ENCODE measurements at regions not wholly inside any gene's neighbourhood (a gene's known extent, or its start where the extent isn't known, plus 50 kb on each side); places are given as distances from the start of the nearest gene placed in this dataset.

DNA sequence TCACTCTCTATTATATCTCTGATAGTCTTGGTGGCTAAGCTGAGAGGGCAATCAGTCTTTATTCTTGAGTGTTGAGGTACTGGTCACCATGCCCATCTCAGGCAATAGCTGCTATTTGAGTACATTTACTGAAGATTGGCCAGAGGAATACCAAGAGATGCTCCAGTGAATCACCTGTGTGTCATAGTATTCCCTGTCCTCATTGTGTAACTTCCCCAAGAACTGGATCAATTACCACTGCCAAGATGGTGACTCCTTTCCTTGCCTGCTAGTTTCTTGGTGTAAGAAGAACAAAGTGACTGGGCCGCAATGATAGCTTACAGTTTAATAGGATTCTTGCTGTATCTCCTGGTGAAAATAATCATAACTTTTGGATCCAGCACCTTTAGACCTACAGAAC lies 418.7 kb upstream of the KIF2A start:
- TF ChIP-seq, protein P1, sequence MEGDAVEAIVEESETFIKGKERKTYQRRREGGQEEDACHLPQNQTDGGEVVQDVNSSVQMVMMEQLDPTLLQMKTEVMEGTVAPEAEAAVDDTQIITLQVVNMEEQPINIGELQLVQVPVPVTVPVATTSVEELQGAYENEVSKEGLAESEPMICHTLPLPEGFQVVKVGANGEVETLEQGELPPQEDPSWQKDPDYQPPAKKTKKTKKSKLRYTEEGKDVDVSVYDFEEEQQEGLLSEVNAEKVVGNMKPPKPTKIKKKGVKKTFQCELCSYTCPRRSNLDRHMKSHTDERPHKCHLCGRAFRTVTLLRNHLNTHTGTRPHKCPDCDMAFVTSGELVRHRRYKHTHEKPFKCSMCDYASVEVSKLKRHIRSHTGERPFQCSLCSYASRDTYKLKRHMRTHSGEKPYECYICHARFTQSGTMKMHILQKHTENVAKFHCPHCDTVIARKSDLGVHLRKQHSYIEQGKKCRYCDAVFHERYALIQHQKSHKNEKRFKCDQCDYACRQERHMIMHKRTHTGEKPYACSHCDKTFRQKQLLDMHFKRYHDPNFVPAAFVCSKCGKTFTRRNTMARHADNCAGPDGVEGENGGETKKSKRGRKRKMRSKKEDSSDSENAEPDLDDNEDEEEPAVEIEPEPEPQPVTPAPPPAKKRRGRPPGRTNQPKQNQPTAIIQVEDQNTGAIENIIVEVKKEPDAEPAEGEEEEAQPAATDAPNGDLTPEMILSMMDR (IDR thresholded peaks at IDR 0.05; ENCODE audit: low read depth, low read length, missing control alignments), result no peak
- DNase-seq (ENCODE audit: low read depth), result no peak
- in situ Hi-C loops (cut with HindIII; ENCODE audit: low sequenced_read_pairs), result no loop called here
- no peak overlapping the region for H3K4me3 ChIP-seq (ENCODE audit: low read depth, low read length)

DNA sequence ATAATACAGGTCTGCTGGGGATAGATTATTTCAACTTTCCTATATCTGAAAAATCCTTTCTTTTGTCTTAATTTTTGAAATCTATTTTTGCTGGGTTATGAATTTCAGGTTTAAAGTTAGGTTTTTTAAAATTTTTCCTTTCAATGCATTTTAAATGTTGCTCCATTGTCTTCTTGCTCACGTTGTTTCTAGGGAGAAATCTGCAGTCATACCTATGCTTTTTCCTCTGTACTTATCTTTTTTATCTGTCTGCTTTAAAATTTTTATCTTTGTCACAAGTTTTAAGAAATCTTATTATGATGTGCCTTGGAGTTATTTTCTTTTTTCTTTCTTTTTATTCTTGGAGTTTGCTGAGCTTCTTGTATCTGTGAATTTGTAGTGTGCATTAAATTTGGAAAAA lies 412.0 kb upstream of the KIF2A start:
- in situ Hi-C loops (cut with HindIII; ENCODE audit: low sequenced_read_pairs), result no loop called here
- DNase-seq (ENCODE audit: low read depth), result no peak
- TF ChIP-seq, protein P1 (IDR thresholded peaks at IDR 0.05; ENCODE audit: low read depth, low read length, missing control alignments), result no peak

DNA sequence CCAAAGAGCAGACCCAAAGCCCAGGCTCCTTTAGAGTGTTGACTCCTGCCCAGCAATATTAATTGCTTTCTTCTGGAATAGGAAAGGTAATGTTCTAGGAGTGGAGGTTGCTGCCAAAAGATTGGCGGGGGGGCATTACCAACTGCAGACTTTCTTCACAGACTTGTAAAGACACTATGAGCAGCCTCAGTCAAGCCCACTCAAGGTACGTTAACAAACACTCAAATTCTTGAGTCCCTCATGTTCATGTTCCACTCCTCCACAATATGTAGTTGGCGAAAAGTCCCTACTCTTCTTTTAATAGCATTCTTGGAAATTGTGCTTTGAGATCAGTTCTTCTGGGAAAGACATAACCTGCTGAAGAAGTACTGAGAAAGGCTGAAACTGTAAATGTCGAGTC lies 409.2 kb upstream of the KIF2A start:
- no peak for DNase-seq (ENCODE audit: low read depth)
- TF ChIP-seq, protein P1 (IDR thresholded peaks at IDR 0.05; ENCODE audit: low read depth, low read length, missing control alignments), result no peak
- in situ Hi-C loops (cut with HindIII; ENCODE audit: low sequenced_read_pairs), result no loop called here
- no peak overlapping the region for H3K4me3 ChIP-seq (ENCODE audit: low read depth, low read length)

More for the DNA sequence above, 412.0 kb upstream of the KIF2A start:
- H3K4me3 ChIP-seq (ENCODE audit: low read depth, low read length), result no peak overlapping the region

DNA sequence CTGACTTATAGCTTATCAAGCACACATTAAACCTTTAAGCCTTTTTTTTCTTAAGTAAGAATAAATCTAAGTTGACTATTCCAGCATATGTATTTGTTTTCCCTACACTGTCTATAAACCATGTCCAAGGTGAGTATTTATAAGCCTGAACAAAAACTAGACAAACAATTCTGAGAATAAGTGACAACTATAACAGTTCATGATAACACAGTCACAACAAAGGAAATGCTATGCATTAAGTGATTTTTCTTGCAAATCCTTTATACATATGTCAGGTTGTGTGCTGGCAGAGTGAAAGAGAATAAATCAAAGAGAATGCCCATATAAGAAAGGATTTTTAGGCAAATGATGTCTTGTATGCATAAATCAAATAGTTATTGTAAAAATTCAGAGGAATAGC lies 408.8 kb upstream of the KIF2A start:
- TF ChIP-seq, protein P1 (IDR thresholded peaks at IDR 0.05; ENCODE audit: low read depth, low read length, missing control alignments), result no peak
- in situ Hi-C loops (cut with HindIII; ENCODE audit: low sequenced_read_pairs), result no loop called here
- DNase-seq (ENCODE audit: low read depth), result no peak
- H3K4me3 ChIP-seq (ENCODE audit: low read depth, low read length), result no peak overlapping the region

DNA sequence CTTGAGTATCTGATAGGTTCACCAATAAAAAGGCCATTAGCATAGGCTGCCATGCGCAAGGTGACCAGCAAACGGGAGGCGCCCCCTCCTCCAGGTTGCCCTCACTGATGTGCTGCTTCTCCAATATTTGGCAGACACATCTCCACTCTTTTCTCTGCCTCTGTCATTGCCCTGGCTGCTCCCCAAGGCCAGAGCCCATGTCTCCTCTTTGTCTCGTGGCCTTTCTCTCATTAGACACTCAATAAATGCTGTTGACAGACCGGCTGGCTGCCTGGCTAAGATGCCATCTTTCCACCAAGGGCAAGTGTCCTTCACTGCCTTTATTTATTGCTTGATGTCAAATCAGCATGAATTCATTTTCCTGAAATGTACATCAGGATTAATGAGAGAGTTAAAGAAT lies 404.0 kb upstream of the KIF2A start:
- TF ChIP-seq, protein P1 (IDR thresholded peaks at IDR 0.05; ENCODE audit: low read depth, low read length, missing control alignments), result no peak
- H3K4me3 ChIP-seq (ENCODE audit: low read depth, low read length), result no peak overlapping the region
- in situ Hi-C loops (cut with HindIII; ENCODE audit: low sequenced_read_pairs), result no loop called here
- no peak for DNase-seq (ENCODE audit: low read depth)

DNA sequence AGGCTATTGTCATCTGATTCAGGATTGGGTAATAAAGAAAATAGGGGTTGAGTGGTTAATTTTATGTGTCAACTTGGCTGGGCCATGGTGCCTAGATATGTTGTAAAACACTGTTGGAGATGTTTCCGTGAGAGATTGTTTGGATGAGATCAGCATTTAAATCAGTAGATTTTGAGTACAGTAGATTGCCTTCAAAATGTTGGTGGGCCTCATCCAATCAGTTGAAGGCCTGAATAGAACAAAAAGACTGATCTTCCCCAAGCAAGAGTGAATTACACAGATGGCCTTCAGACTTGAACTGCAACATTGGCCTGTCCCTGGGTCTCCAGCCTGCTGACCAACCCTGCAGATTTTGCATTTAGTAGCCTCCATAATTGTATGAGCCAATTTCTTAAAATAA lies 401.3 kb upstream of the KIF2A start:
- no peak for DNase-seq (ENCODE audit: low read depth)
- TF ChIP-seq, protein P1 (IDR thresholded peaks at IDR 0.05; ENCODE audit: low read depth, low read length, missing control alignments), result no peak
- H3K4me3 ChIP-seq (ENCODE audit: low read depth, low read length), result no peak overlapping the region
- in situ Hi-C loops (cut with HindIII; ENCODE audit: low sequenced_read_pairs), result no loop called here

DNA sequence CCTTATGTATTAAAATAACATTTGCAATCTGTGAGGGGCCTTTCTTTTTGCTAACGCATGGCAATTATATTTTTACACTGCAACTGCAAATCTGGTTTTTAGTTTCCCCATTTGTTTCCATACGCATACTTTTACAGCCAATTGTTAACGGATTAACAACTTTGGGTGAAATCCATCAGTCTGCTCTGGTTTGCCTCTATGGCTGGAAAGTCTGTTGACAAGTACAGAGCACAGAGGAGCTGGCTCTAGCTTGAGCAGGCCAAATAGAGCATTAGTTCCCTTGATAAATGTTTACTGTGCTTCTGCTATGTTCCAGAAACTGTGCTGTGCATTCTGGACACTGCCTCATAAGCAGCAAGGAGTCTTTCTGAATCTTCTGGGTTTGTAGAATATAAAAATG lies 400.4 kb upstream of the KIF2A start:
- H3K4me3 ChIP-seq (ENCODE audit: low read depth, low read length), result no peak overlapping the region

More for the DNA sequence above, 400.4 kb upstream of the KIF2A start:
- DNase-seq (ENCODE audit: low read depth), result no peak
- in situ Hi-C loops (cut with HindIII; ENCODE audit: low sequenced_read_pairs), result no loop called here
- TF ChIP-seq, protein P1 (IDR thresholded peaks at IDR 0.05; ENCODE audit: low read depth, low read length, missing control alignments), result no peak
